Naive B cell (primary cell): ENCODE measurements at regions not wholly inside any gene's neighbourhood (a gene's known extent, or its start where the extent isn't known, plus 50 kb on each side); places are given as distances from the start of the nearest gene placed in this dataset.
A peak's percentile ranks its signal among the peaks of the same experiment; 100 is the strongest.

Experiments used
- ATAC-seq, 2 donors: fragments of 150-1000 bp; cut with Tn5 transposase; 2 replicates each; pipeline ENCODE4 v1.10.0; 2021; ENCODE audit warnings: low read depth in 2 of 2, mild to moderate bottlenecking in 2 of 2, moderate library complexity in 2 of 2
- DNase-seq: peaks from one replicate; pipeline ENCODE4 v3.0.0; 2022
- H3K27ac Mint-ChIP-seq, 6 donors: one replicate each; pipeline ENCODE4 v1.8.0; 2020 to 2022; ENCODE audit warnings: mild to moderate bottlenecking in 6 of 6, mixed read lengths in 6 of 6, moderate library complexity in 5 of 6, inconsistent platforms in 2 of 6
- H3K27me3 Mint-ChIP-seq, 3 donors: one replicate each; pipeline ENCODE4 v1.8.0; 2021 to 2022; ENCODE audit warnings: mixed read lengths in 3 of 3, mild to moderate bottlenecking in 1 of 3
- H3K36me3 Mint-ChIP-seq, 2 donors: one replicate each; pipeline ENCODE4 v1.8.0; 2020 to 2022; ENCODE audit warnings: mixed read lengths in 2 of 2, inconsistent platforms in 1 of 2, mild to moderate bottlenecking in 1 of 2
- H3K4me1 Mint-ChIP-seq, 3 donors: one replicate each; pipeline ENCODE4 v1.8.0; 2020 to 2022; ENCODE audit warnings: mixed read lengths in 3 of 3, inconsistent platforms in 1 of 3, mild to moderate bottlenecking in 1 of 3, moderate library complexity in 1 of 3
- H3K4me3 Mint-ChIP-seq, 8 donors: one replicate each; pipeline ENCODE4 v1.8.0; 2020 to 2022; ENCODE audit warnings: mild to moderate bottlenecking in 8 of 8, mixed read lengths in 8 of 8, moderate library complexity in 8 of 8, inconsistent platforms in 2 of 8
- H3K9me3 Mint-ChIP-seq, 7 donors: one replicate each; pipeline ENCODE4 v1.8.0; 2020 to 2022; ENCODE audit warnings: mixed read lengths in 7 of 7, mild to moderate bottlenecking in 5 of 7, inconsistent platforms in 2 of 7, moderate library complexity in 1 of 7

DNA sequence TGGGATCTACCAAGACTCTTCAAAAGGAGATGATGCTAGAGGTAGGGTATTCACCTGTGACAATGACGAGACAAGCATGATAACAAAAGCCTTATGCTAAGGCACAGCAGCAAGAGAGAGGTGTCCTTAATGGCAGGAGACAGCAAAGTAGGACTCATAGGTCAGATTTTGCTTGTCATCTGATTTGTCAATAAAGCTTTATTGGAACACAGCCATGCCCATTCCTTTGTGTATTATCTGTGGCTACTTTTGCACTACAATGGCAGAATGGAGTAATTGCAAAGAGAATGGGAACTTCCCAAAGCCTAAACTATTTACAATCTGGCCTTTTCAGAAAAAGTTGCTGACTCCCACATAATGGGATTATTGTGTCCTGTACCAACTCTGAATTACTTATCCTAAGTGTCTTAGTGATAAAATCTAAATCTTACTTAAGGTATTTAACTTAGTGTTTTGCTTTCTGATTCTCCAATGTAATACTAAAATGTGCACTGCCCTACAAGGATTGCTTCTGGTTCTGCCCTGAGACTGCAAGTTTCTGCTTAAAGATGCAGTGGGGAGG, 221.6 kb downstream of the CDC5L start:
- H3K9me3 Mint-ChIP-seq, result peaks cover 0 to 4% (median 0%) of the 10 kb centered on the region in 7 donors
- H3K27me3 Mint-ChIP-seq, result peaks cover 0 to 8% (median 0%) of the 10 kb centered on the region in 3 donors
- DNase-seq (no peak), ATAC-seq (no peak)
- H3K4me3 Mint-ChIP-seq, result no peak overlapping the region
- no peak overlapping the region for H3K27ac Mint-ChIP-seq
- no peaks in the 10 kb centered on the region for H3K4me1 Mint-ChIP-seq
- H3K36me3 Mint-ChIP-seq, result no peaks in the 10 kb centered on the region

DNA sequence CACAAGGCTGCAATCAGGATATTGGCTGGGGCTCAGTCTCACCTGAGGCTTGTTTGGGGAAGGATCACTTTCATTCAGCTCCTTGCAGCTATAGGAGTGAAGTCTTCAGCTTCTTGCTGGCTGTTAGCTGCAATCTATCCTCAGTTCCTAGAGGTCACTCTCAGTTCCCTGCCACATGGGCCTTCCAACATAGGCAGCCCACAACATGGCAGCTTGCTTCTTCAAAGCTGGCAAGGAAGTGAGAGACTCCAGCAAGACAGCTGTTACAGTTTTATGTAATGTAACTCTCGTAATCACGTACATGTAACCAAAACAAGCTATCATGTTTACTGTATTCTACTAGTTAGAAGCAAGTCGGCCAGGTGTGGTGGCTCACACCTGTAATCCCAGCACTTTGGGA, 226.9 kb downstream of the CDC5L start:
- ATAC-seq (no peak), DNase-seq (no peak)
- peaks cover 0 to 4% (median 0%) of the 10 kb centered on the region in 7 donors for H3K9me3 Mint-ChIP-seq
- H3K36me3 Mint-ChIP-seq, result no peaks in the 10 kb centered on the region
- no peaks in the 10 kb centered on the region for H3K4me1 Mint-ChIP-seq
- H3K27ac Mint-ChIP-seq, result no peak overlapping the region
- no peak overlapping the region for H3K4me3 Mint-ChIP-seq
- H3K27me3 Mint-ChIP-seq, result peaks cover 0 to 8% (median 4%) of the 10 kb centered on the region in 3 donors

DNA sequence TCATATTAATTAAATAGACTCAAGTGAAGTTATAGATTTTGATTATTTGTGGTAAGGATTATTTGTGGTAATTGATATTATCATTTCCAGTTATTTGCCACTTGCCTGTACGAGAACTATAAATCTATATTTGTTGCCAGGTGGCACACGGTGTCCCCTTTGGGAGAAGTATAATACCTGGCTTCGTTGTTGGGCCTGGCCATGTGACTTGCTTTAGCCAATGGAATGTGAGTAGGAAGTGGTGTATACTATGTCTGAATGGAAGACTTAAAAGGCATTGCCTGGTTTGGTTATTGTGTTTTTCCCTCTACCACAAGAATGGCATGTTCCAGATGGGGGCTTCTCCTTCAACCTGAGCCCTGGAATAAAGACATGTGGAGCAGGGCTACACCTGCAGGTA, 228.1 kb downstream of the CDC5L start:
- DNase-seq, result no peak
- no peak overlapping the region for H3K27ac Mint-ChIP-seq
- H3K9me3 Mint-ChIP-seq, result peaks cover 0 to under 1% (median 0%) of the 10 kb centered on the region in 7 donors
- H3K4me1 Mint-ChIP-seq, result no peaks in the 10 kb centered on the region
- no peak overlapping the region for H3K4me3 Mint-ChIP-seq
- ATAC-seq, result no peak
- no peaks in the 10 kb centered on the region for H3K36me3 Mint-ChIP-seq
- H3K27me3 Mint-ChIP-seq, result peaks cover 0 to 4% (median 2%) of the 10 kb centered on the region in 3 donors

DNA sequence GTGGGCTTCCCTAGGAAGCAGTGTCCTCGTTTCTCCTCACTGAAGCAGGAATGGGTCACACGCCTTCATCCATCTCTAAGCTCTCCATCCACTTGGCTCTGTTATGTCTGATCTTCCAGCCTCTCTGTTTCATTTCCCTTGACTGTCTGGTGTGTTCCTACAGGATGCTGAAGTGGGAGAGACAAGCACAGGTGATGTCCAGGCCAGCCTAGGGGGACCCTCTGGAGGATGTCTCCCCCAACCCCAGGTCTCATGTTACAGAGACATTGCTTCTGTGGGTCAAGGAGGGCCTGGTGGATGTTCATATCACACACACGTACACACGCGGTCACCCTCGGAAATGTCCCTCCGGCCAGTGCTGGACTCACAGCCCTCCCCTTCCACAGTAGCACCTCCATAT, 229.9 kb downstream of the CDC5L start:
- peak overlapping the region in 1 of 6 donors; percentile 22 for H3K27ac Mint-ChIP-seq
- H3K4me3 Mint-ChIP-seq, result no peak overlapping the region
- ATAC-seq, result no peak
- H3K4me1 Mint-ChIP-seq, result peaks cover 0 to under 1% (median 0%) of the 10 kb centered on the region in 3 donors
- H3K36me3 Mint-ChIP-seq, result no peaks in the 10 kb centered on the region
- H3K9me3 Mint-ChIP-seq, result no peaks in the 10 kb centered on the region
- no peak for DNase-seq
- H3K27me3 Mint-ChIP-seq, result peaks cover 0 to 4% (median 0%) of the 10 kb centered on the region in 3 donors

DNA sequence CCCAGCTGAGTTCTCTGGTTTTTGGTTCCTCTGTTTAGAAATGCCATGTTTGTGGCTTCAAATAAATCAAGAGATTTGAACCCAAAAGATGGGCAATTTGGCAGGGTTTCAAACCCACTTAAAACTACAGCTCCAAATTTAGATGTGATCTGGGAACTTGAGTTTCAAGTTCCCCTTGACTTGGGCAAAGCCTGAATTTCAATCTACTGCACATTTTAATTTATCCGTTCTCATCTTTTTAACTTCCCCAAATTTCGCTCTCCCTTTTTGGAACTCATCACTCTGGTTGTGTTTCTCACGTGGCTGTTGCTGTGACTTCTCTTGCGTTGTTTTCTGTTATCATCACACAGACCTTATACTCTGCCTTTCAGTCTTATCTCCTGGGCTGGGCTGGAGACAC, 230.9 kb downstream of the CDC5L start:
- Mint-ChIP-seq H3K9me3 (no peaks in the 10 kb centered on the region), H3K4me3 (no peak overlapping the region), H3K36me3 (no peaks in the 10 kb centered on the region), H3K27me3 (peaks cover 0 to 4% (median 0%) of the 10 kb centered on the region in 3 donors), H3K4me1 (peaks cover 0 to 9% (median 8%) of the 10 kb centered on the region in 3 donors), H3K27ac (no peak overlapping the region)
- no peak for ATAC-seq
- no peak for DNase-seq

DNA sequence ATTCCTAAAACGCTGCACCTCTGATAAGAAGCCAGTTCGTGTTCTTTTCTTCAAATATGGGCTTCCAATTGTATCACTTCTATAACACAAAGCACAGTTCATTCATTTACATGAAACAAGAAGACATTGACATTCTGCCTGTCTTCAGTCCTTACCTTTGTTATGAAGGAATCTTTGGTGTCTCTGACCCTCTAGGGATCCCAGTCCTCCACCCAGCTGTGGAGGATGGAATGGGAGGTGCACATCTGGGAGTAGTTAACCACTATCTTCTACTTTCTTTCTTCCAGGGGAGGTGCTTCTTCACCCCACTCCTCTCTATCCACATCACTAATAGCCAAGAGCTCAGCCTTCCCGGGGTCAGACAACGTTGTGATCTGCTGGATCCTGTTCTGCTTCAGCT, 233.4 kb downstream of the CDC5L start:
- Mint-ChIP-seq H3K4me3 (no peak overlapping the region), H3K27ac (peak overlapping the region in 1 of 6 donors; percentile 52), H3K27me3 (peaks cover 0 to 4% (median 0%) of the 10 kb centered on the region in 3 donors), H3K4me1 (peaks cover 6 to 19% (median 13%) of the 10 kb centered on the region in 3 donors), H3K9me3 (no peaks in the 10 kb centered on the region), H3K36me3 (no peaks in the 10 kb centered on the region)
- ATAC-seq (no peak), DNase-seq (no peak)

DNA sequence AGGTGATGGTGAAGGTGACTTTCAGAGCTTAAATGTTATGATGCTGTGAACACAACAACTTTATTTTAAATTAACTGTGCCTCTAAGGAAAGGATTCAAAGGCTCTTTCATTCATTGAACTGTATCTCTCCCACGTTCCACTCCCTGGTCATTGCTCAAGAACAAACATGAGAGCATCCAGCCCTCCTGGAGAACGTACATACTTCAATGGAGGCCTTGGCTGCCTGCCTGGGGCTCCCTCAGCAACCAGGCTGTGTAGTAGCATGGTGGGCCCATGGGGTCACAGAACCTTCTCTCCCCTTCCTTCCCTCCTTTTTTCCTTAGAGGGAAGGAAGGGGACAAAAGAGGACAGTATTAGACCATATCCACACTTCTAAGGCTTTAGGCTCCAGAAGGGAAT, 234.3 kb downstream of the CDC5L start:
- Mint-ChIP-seq H3K9me3 (no peaks in the 10 kb centered on the region), H3K36me3 (no peaks in the 10 kb centered on the region), H3K27me3 (peaks cover 0 to 4% (median 0%) of the 10 kb centered on the region in 3 donors), H3K4me1 (peaks cover 6 to 27% (median 13%) of the 10 kb centered on the region in 3 donors), H3K4me3 (no peak overlapping the region), H3K27ac (no peak overlapping the region)
- ATAC-seq (no peak), DNase-seq (no peak)

DNA sequence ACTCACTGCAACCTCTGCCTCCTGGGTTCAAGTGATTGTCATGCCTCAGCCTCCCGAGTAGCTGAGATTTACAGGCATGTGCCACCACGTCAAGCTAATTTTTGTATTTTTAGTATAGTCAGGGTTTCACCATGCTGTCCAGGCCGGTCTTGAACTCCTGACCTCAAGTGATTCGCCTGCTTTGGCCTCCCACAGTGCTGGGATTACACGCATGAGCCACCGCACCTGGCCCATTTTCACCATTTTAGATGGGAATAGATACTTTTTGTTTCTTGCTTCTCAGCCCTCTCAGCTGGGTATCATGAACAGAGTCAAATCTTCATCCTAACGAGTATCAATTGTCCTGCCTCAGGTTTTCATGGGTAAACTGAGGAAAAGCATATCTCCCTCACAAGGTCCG, 235.0 kb downstream of the CDC5L start:
- peaks cover 0 to 4% (median 0%) of the 10 kb centered on the region in 3 donors for H3K27me3 Mint-ChIP-seq

DNA sequence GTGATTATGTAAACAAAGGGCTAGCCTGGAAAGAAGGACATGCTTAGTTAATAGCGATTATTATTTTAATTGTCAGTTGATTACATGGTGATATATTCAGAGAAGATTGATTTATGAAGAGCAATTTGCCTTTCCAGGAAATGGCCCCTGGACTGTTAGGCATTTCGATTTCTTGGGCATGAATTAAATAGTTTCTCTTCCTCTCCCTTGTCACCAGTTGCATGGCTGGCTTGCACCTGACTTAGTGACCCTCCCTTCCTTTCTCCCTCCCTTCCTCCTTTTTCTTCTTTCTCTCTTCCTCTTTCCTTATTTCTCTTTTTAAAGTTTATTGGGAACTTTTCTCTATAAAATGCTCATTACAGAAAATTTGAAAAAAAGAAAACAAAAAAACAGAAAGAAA, 235.4 kb downstream of the CDC5L start:
- DNase-seq (no peak), ATAC-seq (no peak)
- Mint-ChIP-seq H3K4me3 (peak overlapping the region in 1 of 8 donors; percentile 32), H3K9me3 (no peaks in the 10 kb centered on the region), H3K27ac (no peak overlapping the region), H3K27me3 (peaks cover 0 to 4% (median 0%) of the 10 kb centered on the region in 3 donors), H3K4me1 (peaks cover 14 to 37% (median 19%) of the 10 kb centered on the region in 3 donors), H3K36me3 (no peaks in the 10 kb centered on the region)

More for the DNA sequence above, 235.0 kb downstream of the CDC5L start:
- Mint-ChIP-seq H3K4me3 (peak overlapping the region in 1 of 8 donors; percentile 37), H3K9me3 (no peaks in the 10 kb centered on the region), H3K27ac (no peak overlapping the region), H3K36me3 (no peaks in the 10 kb centered on the region), H3K4me1 (peaks cover 13 to 34% (median 19%) of the 10 kb centered on the region in 3 donors)
- DNase-seq (no peak), ATAC-seq (no peak)

DNA sequence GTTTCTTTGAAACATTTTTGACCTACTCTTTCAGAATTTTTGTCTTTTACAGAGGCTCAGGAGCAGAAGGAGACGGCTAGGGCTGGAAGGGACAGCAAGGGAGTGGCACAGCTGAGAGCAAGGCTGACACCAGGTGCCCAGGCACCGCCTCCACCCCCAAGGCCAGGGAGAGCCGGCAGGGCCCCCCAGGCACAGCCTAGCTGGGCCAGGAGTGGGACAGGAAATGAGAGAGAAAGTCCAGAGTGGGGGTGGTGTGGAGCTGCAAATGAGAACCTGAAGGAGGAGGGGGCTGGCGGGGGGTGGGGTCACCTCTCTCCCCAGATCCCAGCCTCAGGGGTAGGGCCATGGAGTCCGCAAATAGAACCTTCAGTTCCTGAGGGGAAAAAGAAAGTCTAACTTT, 236.7 kb downstream of the CDC5L start:
- no peak for ATAC-seq
- Mint-ChIP-seq H3K4me3 (no peak overlapping the region), H3K27me3 (peaks cover 0 to 5% (median 0%) of the 10 kb centered on the region in 3 donors), H3K36me3 (no peaks in the 10 kb centered on the region), H3K4me1 (peaks cover 14 to 39% (median 19%) of the 10 kb centered on the region in 3 donors), H3K27ac (peak overlapping the region in 3 of 6 donors; percentile 1 to 78 (median 70)), H3K9me3 (no peaks in the 10 kb centered on the region)
- DNase-seq, result no peak

DNA sequence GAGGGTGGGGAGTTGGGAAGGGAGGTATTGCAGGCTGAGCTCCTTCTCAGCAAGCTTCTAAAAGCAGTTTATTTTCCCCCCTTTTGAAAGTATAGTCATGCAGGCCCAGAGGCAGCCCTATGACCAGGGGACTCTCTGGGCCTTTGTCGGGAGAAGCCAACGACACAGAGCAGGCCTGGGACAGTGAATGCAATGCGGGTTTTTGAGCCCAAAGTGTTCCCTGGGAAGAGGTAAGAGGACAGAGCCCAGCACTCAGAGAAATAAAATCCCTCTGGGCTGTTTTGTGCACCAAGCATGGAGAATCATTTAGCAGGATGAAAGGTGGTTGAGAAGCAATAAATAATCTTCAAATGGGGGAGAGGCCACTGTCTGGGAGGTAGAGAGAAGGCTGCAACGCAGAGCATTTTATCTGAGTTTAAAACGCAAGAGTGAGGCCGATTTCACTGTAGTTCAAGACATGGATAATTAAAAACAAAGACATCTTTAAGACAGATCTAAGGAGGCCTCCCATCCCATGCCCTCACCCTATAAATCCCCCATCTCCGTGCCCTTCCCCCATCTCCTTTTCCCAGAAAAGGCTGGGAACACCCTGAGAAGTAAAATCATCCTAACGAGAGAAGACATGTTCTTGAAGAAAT, 237.5 kb downstream of the CDC5L start:
- no peak overlapping the region for H3K4me3 Mint-ChIP-seq
- ATAC-seq, result no peak
- H3K9me3 Mint-ChIP-seq, result no peaks in the 10 kb centered on the region
- DNase-seq, result no peak
- peaks cover 0 to 14% (median 2%) of the 10 kb centered on the region in 3 donors for H3K27me3 Mint-ChIP-seq
- no peaks in the 10 kb centered on the region for H3K36me3 Mint-ChIP-seq
- H3K27ac Mint-ChIP-seq, result peak overlapping the region in 2 of 6 donors; percentile 31 to 76
- peaks cover 14 to 39% (median 19%) of the 10 kb centered on the region in 3 donors for H3K4me1 Mint-ChIP-seq

DNA sequence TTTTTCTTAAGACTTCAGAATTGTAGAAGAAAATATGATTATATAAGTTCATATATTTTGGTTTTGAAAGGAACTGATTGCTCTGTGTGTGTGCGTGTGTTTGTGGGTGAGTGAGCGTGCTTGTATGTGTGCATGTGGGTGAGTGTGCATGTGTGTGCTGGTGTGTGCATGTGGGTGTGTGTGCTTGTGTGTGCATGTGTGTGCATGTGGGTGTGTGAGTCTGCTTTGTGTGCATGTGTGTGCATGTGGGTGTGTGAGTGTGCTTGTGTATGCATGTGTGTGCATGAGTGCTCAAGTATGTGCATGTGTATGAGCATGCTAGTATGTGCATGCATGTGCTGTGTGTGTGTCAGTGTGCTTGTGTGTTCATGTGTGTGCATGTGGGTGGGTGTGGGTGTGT, 238.5 kb downstream of the CDC5L start:
- DNase-seq (no peak), ATAC-seq (no peak)
- Mint-ChIP-seq H3K4me1 (peaks cover 14 to 39% (median 19%) of the 10 kb centered on the region in 3 donors), H3K36me3 (no peaks in the 10 kb centered on the region), H3K27ac (peak overlapping the region in 1 of 6 donors; percentile 50), H3K27me3 (peaks cover 0 to 23% (median 4%) of the 10 kb centered on the region in 3 donors), H3K9me3 (no peaks in the 10 kb centered on the region), H3K4me3 (peak overlapping the region in 2 of 8 donors; percentile 11 to 27)

DNA sequence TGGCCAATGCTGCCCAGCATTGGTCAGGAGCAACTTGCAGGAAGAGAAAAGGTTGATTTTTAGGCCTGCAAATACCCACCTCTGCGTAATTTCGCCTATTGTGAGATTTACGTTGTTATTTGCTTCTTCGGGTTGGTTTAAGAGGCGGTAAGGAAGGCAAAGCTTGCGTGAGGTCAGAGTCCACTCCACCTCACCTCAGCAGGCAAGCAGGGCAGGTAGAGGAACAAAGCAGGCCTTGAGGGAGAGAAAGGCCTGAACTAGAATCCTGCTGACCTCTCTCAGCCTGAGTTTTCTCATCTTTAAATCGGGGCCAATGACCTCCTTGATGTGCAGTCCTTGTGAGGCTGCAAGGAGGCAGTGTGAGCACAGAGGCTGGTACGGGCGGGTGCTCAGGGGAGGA, 239.1 kb downstream of the CDC5L start:
- ATAC-seq, result no peak
- Mint-ChIP-seq H3K4me1 (peaks cover 14 to 39% (median 19%) of the 10 kb centered on the region in 3 donors), H3K9me3 (no peaks in the 10 kb centered on the region), H3K27ac (peak overlapping the region in 2 of 6 donors; percentile 2 to 16), H3K4me3 (no peak overlapping the region), H3K27me3 (peaks cover 0 to 28% (median 4%) of the 10 kb centered on the region in 3 donors), H3K36me3 (no peaks in the 10 kb centered on the region)
- DNase-seq, result no peak
